IPS-18c (cell line): ENCODE measurements at regions not wholly inside any gene's neighbourhood (a gene's known extent, or its start where the extent isn't known, plus 50 kb on each side); places are given as distances from the start of the nearest gene placed in this dataset.

Source experiments
- H3K4me3 ChIP-seq: 2 replicates; pipeline ENCODE4 v1.7.0; 2013; ENCODE audit warnings: low read depth, mild to moderate bottlenecking, low read length, moderate library complexity; ENCODE audit not compliant: insufficient read depth
- H3K9me3 ChIP-seq: one replicate; pipeline ENCODE4 v1.6.1; 2013; ENCODE audit warnings: mild to moderate bottlenecking, low read length, moderate library complexity; ENCODE audit not compliant: control insufficient read depth, insufficient read depth

GRCh38 chr1:199272139-199272544 lies 633.3 kb downstream of the PTPRC start:
- Histone ChIP-seq H3K4me3 (no peak overlapping the region), H3K9me3 (no peaks in the 10 kb centered on the region)

DNA sequence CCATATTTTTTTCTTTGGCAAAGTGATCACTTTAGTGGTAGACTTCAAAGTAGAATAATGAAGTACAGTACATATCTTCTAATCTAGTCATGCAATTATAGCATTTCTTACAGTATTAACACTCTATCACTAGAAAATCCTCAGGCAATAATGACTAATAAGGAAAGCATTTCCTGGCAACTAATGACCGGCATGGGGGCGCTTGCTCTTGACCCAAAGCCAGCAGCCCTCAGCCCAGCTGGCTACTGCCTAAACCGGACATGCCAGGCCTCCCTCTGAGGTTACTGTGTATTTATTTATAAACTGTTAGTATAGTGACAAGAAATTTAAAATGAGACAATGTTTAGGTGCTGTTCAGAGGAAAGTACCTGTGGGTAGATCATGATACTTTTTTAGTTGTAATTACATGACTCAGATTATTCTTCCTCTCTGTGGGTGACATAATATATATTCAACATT lies 633.8 kb downstream of the PTPRC start:
- Histone ChIP-seq H3K9me3 (no peaks in the 10 kb centered on the region), H3K4me3 (no peak overlapping the region)

DNA sequence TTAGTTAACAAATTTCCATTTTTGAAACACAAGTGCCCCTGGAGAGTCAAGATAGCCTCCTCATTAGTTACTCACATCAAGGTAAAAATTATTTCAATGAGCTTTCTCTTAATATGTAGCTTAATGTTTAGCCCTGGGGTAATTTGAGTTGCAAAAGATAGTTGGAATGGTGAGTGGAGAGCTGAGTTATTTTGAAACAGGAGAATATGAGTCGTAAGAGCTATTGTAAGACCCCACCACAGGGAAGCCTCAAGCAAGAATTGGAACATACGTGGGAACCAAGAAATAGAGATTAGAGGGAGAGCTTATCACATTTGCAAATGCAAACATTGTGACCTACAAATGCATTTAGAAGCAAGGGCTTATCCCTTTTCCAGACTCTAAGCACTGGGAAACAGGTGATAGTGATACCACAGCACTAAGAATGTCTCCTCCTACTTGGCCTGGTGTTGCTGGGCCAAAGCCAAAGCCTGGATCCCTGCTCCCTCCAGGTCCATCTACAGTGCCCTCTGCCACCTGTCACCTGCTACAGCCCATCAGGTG lies 635.1 kb downstream of the PTPRC start:
- Histone ChIP-seq H3K4me3 (no peak overlapping the region), H3K9me3 (no peaks in the 10 kb centered on the region)

- Histone ChIP-seq H3K9me3 (no peaks in the 10 kb centered on the region), H3K4me3 (no peak overlapping the region)
Measured at GRCh38 chr1:199279067-199279466, 640.2 kb downstream of the PTPRC start.

- Histone ChIP-seq H3K9me3 (no peaks in the 10 kb centered on the region), H3K4me3 (no peak overlapping the region)
Measured at GRCh38 chr1:199279872-199280645, 641.2 kb downstream of the PTPRC start.

GRCh38 chr1:199282751-199283305 lies 644.0 kb downstream of the PTPRC start:
- no peak overlapping the region for H3K4me3 ChIP-seq
- no peaks in the 10 kb centered on the region for H3K9me3 ChIP-seq

GRCh38 chr1:199283794-199284193 lies 645.0 kb downstream of the PTPRC start:
- Histone ChIP-seq H3K4me3 (no peak overlapping the region), H3K9me3 (no peaks in the 10 kb centered on the region)

DNA sequence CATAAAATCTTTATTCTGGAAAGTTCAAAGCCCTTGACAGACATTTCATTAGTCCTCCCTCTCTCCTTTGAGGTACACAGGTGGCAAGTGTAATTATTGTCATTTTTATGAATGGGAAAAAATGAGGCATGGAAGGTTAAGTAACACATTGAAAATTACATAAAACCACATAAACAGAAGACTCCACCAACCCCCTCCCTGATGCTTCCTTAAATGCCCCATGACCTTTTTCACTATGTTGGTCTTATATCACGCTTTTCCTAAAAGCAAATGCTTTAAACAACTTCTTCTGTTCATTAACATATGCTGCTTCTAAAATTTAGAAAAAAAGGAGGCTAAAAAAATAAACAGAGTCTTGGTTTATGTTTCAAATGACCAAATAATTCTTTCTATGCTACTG lies 648.4 kb downstream of the PTPRC start:
- H3K4me3 ChIP-seq = no peak overlapping the region
- H3K9me3 ChIP-seq = no peaks in the 10 kb centered on the region

- H3K9me3 ChIP-seq = no peaks in the 10 kb centered on the region
Measured at GRCh38 chr1:199287647-199288046, 648.8 kb downstream of the PTPRC start.

DNA sequence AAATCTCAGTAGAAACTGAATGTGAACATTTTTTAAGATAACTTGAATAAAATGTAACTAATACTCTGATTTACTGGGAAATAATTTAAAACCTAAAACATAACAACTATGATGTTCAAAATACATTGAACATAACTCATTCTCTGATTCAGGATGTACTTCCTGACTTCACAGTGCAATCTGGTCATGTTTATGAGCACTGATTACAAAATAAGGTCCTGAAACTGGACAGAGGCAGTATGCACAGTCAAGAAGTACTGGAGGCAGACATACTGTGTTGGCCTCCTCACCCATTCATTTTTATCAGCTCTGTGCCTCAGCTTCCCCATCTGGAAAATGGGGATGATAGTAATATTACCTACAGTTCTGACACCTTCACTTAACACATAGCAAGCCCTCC lies 651.3 kb downstream of the PTPRC start:
- Histone ChIP-seq H3K4me3 (no peak overlapping the region), H3K9me3 (no peaks in the 10 kb centered on the region)

More at GRCh38 chr1:199287647-199288046, 648.8 kb downstream of the PTPRC start:
- H3K4me3 ChIP-seq = no peak overlapping the region

DNA sequence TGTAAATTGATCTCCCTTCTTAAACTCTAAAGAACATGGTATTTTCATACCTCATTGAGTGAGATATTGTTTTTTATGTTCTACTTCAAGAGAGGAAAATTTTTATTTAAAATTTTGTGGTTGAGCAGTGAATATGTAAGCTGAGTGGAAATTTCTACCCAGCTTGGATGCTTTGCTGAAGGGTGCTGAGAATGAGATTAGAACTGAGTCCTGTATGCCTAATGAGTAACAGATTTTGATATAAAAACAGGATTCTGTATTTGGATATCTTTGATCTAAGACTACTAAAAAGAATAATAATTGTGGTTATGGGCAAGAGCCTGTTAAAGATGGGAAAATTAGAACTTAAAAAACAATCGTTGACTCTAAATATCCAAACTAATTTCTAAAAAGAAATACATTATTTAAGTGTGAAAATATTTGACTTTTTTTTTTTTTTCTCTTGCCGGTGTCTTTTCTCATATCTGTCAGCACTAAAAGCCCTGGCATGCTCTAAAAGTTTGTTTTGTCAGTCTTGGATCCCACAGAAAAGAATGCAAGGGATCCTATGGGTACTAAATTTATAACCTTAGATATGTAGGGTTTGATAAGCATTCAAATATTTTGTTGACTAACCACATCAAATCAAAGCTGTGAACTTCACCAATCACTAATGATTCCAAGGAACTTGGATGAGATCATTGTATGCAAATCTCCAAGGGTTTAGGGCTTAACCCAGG lies 652.3 kb downstream of the PTPRC start:
- no peak overlapping the region for H3K4me3 ChIP-seq

DNA sequence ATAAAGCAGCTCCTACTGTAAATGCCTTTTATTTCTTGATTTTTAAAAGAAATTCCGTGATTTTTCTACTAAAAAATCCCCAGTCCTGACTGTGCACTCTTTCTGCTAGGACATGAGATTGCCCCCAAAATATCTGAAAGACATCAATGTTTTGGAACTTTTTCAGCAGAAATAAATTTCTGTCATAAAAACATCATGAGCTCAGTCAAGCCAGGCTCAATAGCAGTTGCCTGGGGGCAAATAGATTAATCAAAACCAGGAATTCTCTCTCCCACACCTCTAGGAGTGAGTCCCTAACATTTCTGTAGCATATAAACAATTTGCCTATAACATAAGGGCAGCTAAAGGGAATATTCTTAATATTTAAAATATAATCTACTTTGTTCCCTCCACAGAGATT lies 654.1 kb downstream of the PTPRC start:
- Histone ChIP-seq H3K9me3 (no peaks in the 10 kb centered on the region), H3K4me3 (no peak overlapping the region)

More for the DNA sequence above, 652.3 kb downstream of the PTPRC start:
- no peaks in the 10 kb centered on the region for H3K9me3 ChIP-seq

GRCh38 chr1:199295107-199295506 lies 656.3 kb downstream of the PTPRC start:
- H3K4me3 ChIP-seq = no peak overlapping the region
- H3K9me3 ChIP-seq = no peaks in the 10 kb centered on the region

- no peaks in the 10 kb centered on the region for H3K9me3 ChIP-seq
- H3K4me3 ChIP-seq = no peak overlapping the region
Measured at GRCh38 chr1:199297174-199297573, 658.3 kb downstream of the PTPRC start.

DNA sequence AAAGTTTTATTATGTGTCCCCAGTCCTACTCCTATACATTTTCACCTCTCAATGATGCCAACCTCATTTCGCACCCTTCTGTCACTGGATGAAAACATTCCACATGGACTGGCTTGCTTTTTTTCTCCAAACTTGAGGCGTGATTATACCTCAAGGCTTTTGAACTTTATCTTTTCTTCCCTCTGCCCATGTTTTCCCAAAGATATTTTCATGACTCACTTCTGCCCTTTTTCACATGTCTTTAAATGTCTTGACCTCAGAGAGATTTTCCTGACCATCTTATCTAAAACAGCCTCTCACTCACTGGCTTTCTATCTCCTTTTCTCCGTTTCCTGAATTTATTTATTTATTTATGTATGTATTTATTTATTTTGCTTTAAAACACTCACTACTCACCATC lies 659.0 kb downstream of the PTPRC start:
- H3K4me3 ChIP-seq = no peak overlapping the region

GRCh38 chr1:199298825-199299224 lies 660.0 kb downstream of the PTPRC start:
- H3K4me3 ChIP-seq = no peak overlapping the region

More for the DNA sequence above, 659.0 kb downstream of the PTPRC start:
- no peaks in the 10 kb centered on the region for H3K9me3 ChIP-seq

DNA sequence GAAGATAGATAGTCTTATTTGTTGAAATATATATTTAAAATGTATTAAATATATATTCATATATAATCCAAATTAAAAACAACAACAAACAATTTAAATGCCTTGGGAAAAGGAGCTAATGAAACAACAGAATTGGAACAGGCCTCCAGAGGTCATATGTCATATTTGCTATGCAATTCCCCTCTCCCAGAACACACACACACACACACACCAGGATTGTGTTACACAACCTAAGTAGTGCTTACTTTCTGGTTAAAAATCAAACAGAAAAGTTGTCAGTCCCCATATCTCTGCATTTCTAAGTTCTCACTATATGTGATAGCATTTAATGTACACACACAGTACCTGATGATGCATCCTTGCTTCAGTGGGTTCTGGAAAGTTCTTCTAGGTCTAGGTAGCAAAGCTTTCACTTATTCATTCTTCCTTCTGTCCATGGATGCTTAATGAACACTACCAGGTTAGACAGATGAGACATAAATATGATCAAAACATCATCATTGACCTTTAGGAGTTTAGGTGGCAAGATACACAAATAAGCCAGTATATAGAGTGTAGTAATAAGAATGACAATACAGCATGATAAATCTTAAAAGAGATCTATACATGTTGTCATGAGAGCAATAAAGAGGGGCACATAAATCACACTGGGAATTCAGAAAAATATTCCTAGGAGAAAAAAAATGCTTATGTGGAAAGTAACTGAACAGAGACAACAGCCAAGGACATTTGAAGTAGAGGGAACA lies 662.8 kb downstream of the PTPRC start:
- H3K4me3 ChIP-seq = no peak overlapping the region

More at GRCh38 chr1:199298825-199299224, 660.0 kb downstream of the PTPRC start:
- H3K9me3 ChIP-seq = no peaks in the 10 kb centered on the region

More for the DNA sequence above, 662.8 kb downstream of the PTPRC start:
- no peaks in the 10 kb centered on the region for H3K9me3 ChIP-seq
